HEK293 (cell line): ENCODE measurements at regions not wholly inside any gene's neighbourhood (a gene's known extent, or its start where the extent isn't known, plus 50 kb on each side); places are given as distances from the start of the nearest gene placed in this dataset.

Experiments used
- CTCF ChIP-seq: fragments of 450-650 bp; formaldehyde crosslinking; IDR thresholded peaks from 2 replicates; pipeline ENCODE4 v1.5.1; 2016; ENCODE audit warnings: missing biosample characterization, missing genetic modification characterization
- KLF1 ChIP-seq: fragments of 450-650 bp; formaldehyde crosslinking; IDR thresholded peaks from 2 replicates; pipeline ENCODE4 v1.5.1; 2016; ENCODE audit warnings: missing biosample characterization, missing genetic modification characterization
- MZF1 ChIP-seq: fragments of 450-650 bp; formaldehyde crosslinking; IDR thresholded peaks from 2 replicates; pipeline ENCODE4 v1.5.1; 2017; ENCODE audit warnings: missing biosample characterization, missing genetic modification characterization, borderline replicate concordance
- PBX3 ChIP-seq: sonication (generic); formaldehyde crosslinking; IDR thresholded peaks from 2 replicates; pipeline ENCODE4 v1.8.1; 2022; ENCODE audit warnings: mild to moderate bottlenecking, moderate library complexity, missing genetic modification reagents
- SP2 ChIP-seq: fragments of 450-650 bp; formaldehyde crosslinking; IDR thresholded peaks from 2 replicates; pipeline ENCODE4 v1.5.1; 2016; ENCODE audit warnings: missing biosample characterization, missing genetic modification characterization
- ZNF175 ChIP-seq: fragments of 450-650 bp; formaldehyde crosslinking; IDR thresholded peaks from 2 replicates; pipeline ENCODE4 v1.5.1; 2016; ENCODE audit warnings: missing biosample characterization, missing genetic modification characterization
- ZNF274 ChIP-seq, 2 experiments: fragments of 200-500 bp in 1 of 2; fragments of 450-650 bp in 1 of 2; sonication (Bioruptor generic) in 1 of 2; formaldehyde crosslinking in 1 of 2; IDR thresholded peaks; 2 replicates each; pipeline versions ENCODE4 v1.5.1 to v1.6.1; 2014 to 2016; ENCODE audit warnings: borderline replicate concordance in 1 of 2, inconsistent platforms in 1 of 2, low read length in 1 of 2, missing biosample characterization in 1 of 2, missing genetic modification characterization in 1 of 2
- ZNF292 ChIP-seq: fragments of 450-650 bp; formaldehyde crosslinking; IDR thresholded peaks from 2 replicates; pipeline ENCODE4 v1.5.1; 2016; ENCODE audit warnings: low read depth, missing biosample characterization, missing genetic modification characterization, borderline replicate concordance
- ZNF792 ChIP-seq: fragments of 450-650 bp; formaldehyde crosslinking; IDR thresholded peaks from 2 replicates; pipeline ENCODE4 v1.5.1; 2016; ENCODE audit warnings: missing biosample characterization, missing genetic modification characterization
- TF ChIP-seq, protein P1 (sequence below): fragments of 450-650 bp; formaldehyde crosslinking; IDR thresholded peaks from 2 replicates; pipeline ENCODE4 v1.5.1; 2016; ENCODE audit warnings: missing biosample characterization, missing genetic modification characterization
- TF ChIP-seq, protein P2 (sequence below): fragments of 450-650 bp; formaldehyde crosslinking; IDR thresholded peaks from 2 replicates; pipeline ENCODE4 v1.5.1; 2016; ENCODE audit warnings: missing biosample characterization, missing genetic modification characterization, low read depth
- TF ChIP-seq, protein P3 (sequence below): fragments of 450-650 bp; formaldehyde crosslinking; IDR thresholded peaks from 2 replicates; pipeline ENCODE4 v1.5.1; 2016; ENCODE audit warnings: missing biosample characterization, missing genetic modification characterization, borderline replicate concordance

DNA sequence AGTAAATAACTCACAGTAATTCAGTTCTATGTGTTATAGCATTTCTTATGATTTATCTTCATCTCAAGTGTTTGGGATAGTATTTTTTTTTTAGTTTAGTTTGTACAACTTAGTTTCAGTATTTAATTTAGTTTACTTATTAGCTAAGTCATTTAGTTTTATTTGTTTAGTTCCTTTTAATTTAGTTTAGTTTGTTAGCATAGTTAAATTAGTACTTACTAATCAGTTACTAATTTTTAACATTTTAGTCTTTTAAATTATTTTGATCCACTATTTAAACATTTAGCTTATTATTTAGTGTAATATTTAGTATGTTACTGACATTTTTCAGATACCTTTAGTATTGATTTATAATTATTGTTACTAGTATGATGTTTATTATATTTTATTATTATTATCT is 85.2 kb upstream of the SIPA1L2 start:
- TF ChIP-seq, protein P1, sequence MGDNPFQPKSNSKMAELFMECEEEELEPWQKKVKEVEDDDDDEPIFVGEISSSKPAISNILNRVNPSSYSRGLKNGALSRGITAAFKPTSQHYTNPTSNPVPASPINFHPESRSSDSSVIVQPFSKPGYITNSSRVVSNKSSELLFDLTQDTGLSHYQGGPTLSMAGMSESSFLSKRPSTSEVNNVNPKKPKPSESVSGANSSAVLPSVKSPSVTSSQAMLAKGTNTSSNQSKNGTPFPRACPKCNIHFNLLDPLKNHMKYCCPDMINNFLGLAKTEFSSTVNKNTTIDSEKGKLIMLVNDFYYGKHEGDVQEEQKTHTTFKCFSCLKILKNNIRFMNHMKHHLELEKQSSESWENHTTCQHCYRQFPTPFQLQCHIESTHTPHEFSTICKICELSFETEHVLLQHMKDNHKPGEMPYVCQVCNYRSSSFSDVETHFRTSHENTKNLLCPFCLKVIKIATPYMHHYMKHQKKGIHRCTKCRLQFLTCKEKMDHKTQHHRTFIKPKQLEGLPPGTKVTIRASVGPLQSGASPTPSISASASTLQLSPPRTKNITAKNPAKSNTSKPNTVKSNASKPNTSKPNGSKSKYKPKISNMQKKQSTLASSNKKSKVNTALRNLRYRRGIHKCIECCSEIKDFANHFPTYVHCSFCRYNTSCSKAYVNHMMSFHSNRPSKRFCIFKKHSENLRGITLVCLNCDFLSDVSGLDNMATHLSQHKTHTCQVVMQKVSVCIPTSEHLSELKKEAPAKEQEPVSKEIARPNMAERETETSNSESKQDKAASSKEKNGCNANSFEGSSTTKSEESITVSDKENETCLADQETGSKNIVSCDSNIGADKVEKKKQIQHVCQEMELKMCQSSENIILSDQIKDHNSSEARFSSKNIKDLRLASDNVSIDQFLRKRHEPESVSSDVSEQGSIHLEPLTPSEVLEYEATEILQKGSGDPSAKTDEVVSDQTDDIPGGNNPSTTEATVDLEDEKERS (tag by site-specific recombination), result no peak
- TF ChIP-seq ZNF792 (no peak), ZNF274 (IDR thresholded peaks at IDR 0.05; ENCODE audit: low read length) (no peak), ZNF274 (tag by site-specific recombination; IDR thresholded peaks at IDR 0.05; ENCODE audit: borderline replicate concordance) (no peak), KLF1 (tag by site-specific recombination) (no peak), SP2 (tag by site-specific recombination) (no peak), CTCF (tag by site-specific recombination) (no peak), PBX3 (CRISPR knock-in tag) (no peak), ZNF292 (tag by site-specific recombination) (no peak), ZNF175 (no peak), MZF1 (no peak)
- TF ChIP-seq, protein P2, sequence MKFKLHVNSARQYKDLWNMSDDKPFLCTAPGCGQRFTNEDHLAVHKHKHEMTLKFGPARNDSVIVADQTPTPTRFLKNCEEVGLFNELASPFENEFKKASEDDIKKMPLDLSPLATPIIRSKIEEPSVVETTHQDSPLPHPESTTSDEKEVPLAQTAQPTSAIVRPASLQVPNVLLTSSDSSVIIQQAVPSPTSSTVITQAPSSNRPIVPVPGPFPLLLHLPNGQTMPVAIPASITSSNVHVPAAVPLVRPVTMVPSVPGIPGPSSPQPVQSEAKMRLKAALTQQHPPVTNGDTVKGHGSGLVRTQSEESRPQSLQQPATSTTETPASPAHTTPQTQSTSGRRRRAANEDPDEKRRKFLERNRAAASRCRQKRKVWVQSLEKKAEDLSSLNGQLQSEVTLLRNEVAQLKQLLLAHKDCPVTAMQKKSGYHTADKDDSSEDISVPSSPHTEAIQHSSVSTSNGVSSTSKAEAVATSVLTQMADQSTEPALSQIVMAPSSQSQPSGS (tag by site-specific recombination), result no peak
- TF ChIP-seq, protein P3, sequence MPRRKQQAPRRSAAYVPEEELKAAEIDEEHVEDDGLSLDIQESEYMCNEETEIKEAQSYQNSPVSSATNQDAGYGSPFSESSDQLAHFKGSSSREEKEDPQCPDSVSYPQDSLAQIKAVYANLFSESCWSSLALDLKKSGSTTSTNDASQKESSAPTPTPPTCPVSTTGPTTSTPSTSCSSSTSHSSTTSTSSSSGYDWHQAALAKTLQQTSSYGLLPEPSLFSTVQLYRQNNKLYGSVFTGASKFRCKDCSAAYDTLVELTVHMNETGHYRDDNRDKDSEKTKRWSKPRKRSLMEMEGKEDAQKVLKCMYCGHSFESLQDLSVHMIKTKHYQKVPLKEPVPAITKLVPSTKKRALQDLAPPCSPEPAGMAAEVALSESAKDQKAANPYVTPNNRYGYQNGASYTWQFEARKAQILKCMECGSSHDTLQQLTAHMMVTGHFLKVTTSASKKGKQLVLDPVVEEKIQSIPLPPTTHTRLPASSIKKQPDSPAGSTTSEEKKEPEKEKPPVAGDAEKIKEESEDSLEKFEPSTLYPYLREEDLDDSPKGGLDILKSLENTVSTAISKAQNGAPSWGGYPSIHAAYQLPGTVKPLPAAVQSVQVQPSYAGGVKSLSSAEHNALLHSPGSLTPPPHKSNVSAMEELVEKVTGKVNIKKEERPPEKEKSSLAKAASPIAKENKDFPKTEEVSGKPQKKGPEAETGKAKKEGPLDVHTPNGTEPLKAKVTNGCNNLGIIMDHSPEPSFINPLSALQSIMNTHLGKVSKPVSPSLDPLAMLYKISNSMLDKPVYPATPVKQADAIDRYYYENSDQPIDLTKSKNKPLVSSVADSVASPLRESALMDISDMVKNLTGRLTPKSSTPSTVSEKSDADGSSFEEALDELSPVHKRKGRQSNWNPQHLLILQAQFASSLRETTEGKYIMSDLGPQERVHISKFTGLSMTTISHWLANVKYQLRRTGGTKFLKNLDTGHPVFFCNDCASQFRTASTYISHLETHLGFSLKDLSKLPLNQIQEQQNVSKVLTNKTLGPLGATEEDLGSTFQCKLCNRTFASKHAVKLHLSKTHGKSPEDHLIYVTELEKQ, result no peak
